GM18502 (cell line): ENCODE measurements at regions not wholly inside any gene's neighbourhood (a gene's known extent, or its start where the extent isn't known, plus 50 kb on each side); places are given as distances from the start of the nearest gene placed in this dataset.
A peak's percentile ranks its signal among the peaks of the same experiment; 100 is the strongest.
"Not testable (repeated sequence)": the region's sequence is repeated elsewhere in the genome, so short reads cannot be mapped to it uniquely, and the experiment has no call there.

Experiments used
- ATAC-seq: cut with Tn5 transposase; IDR thresholded peaks from one replicate; pipeline ENCODE4 v1.9.1; 2021; ENCODE audit warnings: mild to moderate bottlenecking; ENCODE audit not compliant: unreplicated experiment, poor library complexity

DNA sequence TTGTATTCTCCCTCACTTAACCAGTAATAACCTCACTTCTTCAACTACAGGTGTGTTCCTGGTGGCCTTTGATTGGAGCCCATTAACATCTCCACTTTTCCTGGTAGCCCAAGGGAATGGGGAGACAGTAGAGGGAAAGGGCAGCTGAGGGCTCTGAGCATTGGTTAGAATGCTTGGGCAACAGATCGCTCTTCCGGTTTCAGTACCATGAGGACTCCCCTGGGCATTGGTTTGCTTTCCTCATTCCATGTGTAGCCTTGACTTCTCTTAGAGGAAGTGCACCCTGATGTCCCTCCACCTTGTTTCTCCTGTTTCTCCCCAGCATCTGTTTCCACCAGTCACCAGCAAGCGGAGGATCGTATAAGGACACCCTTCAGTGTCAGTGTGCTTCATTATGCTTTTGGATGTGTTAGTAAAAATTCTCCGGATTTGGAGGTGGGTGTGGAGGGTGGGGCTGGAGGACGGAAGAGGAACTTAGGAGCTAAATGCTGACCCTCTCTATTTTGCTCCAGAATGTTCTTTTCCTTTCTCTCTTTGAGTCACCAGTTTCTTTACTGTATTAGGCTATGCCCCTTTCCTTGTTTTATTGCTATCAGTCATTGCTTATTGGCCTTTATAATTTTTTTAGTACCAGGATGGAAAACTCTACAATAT lies 50.6 kb upstream of the ZNG1B start:
- not testable (repeated sequence) for ATAC-seq

DNA sequence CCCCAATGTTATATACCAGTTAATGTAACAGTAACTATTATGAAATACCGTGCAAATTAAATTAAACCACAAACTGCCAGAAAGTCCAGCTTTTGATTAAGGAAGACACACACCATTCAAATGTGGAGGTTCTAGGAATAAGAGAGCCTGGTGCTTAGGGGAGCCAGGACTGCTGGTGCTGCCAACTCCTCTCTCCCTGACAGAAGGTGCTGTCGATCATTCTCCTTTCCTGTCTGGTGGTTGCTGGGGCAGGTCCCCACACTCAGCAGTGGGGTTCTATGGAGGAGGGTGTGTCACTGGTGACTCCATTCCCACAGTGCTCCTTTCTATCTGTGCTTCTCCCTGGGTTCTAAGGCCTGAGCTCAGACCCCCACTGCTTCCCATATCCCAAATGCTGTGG lies 57.9 kb upstream of the ZNG1B start:
- not testable (repeated sequence) for ATAC-seq

DNA sequence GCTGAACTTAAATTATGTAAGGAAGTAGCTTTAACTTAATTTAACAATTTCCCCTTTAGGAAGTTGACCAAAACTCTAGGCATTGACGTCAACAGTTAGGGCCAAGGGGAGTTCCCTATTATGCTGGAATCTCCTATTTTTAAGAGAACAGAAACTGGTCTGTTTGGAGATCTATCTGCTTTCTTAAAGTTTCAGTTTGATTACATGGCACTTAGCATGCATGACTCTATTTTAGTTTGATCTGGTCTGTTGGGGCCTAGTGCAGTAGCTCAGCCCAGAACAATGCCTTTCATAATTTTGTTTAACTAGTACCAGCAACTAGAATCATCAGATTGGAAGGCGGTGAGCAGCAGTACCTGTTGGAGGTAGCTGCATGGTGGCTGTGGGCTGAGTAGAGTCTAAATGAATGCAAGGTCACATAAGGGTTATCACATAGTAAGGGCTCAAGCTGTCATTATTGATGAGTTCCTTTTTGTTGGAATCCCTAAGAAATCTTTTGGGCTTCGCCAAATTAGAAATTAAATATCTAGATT lies 60.5 kb upstream of the ZNG1B start:
- peak; percentile 93 for ATAC-seq

DNA sequence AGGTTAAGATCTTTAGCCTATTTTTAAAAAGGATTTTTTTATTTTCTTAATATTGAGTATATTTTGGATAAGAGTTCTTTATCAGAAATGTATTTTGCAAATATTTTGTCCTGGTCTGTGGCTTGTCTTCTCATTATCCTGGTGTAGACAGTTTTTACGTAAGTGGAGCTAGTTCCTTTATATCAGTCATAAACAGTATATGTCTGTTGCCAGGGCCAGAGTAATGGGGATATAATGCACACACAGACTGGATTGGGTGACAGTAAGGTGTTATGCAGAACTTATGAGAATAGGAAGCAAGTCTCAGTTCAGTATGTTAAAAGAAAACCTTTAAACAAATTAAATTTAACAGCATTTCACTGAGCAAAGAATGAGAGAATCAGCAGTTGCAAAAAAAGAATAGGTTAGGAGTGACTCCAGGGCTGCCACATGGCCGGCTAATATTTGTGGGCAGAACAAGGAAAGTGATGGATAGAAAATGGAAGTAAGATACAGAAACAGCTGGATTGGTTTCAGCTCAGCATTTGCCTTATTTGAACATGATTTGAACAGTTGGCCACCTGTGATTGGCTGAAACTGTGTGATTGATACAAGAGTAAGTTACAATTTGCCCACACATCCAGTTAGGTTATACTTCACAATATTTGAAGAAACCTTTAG lies 61.1 kb upstream of the ZNG1B start:
- ATAC-seq = peak; percentile 49

DNA sequence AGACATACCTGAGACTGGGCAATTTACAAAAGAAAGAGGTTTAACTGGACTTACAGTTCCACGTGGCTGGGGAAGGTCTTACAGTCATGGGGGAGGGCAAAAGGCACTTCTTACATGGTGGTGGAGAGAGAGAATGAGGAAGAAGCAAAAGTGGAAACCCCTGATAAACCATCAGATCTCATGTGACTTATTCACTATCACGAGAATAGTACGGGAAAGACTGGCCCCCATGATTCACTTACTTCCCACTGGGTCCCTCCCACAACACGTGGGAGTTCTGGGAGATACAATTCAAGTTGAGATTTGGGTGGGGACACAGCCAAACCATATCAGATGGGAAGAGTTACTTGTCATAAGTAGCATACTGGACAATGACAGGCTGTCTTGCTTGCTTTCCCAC lies 62.6 kb upstream of the ZNG1B start:
- not testable (repeated sequence) for ATAC-seq

DNA sequence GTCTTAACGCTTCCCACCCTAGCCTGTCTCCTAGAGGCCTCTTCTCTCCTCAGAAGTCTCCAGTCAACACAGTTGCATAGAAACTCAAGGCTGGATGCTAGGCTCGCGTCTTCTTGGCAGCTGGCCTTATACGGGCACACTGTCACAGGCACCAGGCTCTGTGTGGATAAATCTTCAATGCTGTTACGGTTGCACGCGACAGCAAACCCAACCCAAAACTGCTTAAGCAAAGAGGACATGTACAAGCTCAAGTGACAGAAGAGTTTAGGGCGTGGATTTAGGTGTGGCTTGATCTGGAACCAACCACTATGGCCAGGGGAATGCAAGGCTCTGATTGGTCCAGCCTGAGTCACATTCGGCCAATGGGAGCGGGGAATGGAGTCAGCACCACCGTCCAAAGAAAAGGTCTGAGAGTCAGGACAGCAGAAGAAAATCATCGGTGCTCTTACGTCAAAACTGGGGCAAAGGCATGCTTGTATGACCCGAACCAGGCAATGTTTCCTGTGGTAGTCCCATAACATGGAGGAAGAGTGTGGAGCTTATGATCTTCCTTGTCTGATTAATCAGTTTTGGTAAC lies 65.1 kb upstream of the ZNG1B start:
- not testable (repeated sequence) for ATAC-seq

DNA sequence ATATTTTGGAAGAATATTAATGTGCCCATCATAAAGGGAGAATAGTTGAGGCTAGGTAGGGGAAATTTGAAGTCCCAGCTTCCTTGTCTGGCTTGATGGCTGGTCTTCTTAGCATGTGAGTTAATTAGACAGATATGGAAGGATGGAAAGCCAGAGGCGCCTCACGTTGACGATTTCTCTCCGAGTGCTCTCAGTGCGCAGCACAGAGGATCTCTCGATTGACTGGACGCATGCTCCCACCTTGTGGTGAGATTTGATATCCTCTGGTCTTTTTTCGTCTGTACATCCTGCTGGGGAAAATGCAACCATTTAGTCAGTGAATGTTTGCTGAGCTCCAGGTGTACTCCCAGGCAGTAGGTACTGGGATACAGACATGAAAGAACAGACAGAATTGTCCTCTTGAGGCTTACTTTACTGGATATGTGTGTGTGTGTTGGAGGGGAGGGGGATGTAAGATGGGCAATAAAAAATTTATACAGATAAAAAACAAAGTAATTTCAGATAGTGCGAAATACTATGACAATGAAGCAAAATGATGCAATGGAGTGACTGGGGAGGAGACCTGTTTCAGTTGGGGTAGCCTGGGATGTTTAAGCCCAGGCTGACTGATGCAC lies 66.9 kb upstream of the ZNG1B start:
- ATAC-seq = peak; percentile 69

DNA sequence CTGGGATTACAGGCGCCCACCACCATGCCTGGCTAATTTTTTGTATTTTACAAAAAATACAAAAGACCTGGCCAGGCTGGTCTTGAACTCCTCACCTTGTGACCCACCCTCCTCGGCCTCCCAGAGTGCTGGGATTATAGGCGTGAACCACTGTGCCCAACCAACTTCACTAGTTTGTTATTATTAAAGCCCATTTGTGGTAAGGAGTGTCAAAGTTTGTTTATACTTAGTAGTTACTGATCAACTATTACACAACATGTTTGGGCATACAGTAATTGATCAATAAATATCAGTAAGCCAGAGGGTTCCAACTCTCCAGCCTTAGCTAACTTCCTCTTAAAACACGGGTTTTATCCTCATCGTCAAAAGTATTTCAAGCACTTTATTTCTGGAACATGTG lies 67.5 kb upstream of the ZNG1B start:
- no peak for ATAC-seq

DNA sequence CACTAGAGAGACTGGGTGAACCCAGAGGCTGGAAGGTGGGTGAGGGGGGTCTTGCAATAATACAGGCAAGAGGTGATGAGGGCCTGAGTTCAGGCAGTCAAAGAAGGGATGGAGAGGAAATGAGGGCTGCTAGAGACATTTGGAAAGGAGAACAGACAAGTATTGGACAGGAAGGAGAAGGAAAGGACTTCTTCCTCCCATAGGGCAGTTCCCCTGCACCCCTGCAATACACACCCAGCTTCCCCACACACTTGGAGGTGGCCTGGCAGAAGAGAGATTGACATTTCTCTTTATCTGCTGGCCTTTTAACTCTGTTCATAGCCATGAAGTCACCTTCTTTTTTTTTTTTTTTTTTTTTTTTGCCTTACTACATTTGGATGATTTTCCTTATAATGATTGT lies 68.9 kb upstream of the ZNG1B start:
- ATAC-seq = not testable (repeated sequence)

DNA sequence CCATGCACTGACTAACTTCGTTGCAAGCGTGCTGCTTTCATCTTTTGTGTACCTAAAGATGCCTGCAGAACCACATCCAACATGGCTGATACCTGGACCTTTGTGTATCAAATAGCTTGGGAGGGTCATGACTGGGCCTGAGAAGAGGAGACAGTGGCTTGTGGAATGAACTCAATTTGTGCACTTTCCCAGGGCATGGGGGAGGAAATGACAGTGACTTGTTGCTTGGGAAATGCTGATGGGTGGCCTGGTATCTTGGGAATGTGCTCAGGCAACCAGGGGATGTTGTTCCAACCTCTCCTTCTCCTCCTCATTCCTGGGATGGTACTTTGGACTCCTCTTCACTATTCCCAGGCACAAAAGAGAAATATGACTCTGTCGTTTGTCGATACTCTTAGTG lies 70.7 kb upstream of the ZNG1B start:
- ATAC-seq = not testable (repeated sequence)

DNA sequence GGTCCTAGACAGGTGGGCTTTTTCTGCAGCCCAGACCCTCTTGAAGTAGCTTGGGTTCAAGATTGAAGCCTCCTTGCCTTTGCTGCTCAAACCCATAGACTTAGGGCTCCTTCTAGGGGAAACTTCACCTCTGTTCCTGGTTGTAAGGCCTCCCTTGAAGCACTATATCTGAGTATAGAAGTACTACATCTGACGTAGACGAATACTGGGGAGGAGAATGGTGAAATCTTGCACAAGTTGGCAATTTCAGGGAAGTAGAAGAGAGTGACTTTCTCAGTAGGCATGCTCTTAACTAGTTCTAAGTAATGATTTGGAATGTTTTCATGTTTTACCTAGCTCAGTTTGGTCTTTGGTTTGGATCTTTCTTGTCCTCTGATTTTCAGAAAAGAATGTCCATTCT lies 71.7 kb upstream of the ZNG1B start:
- not testable (repeated sequence) for ATAC-seq

DNA sequence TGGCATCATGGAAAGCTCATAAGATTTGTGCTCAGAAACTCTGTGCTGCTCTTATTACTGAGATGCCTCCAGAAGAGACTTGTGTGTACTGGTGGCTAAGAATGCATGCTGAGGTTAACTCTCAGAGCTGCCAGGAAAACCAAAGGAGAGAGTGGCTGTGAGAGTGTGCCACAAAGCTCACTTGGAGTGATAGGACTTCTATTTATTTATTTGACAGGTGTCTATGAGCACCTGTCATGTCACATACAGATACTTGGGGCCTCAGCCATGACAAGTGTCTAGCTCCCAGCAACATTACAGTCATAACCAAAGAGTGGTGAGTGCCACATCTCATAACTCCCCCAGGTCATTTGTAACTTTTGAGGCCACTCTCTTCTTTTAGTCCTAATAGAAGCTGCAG lies 72.2 kb upstream of the ZNG1B start:
- ATAC-seq = not testable (repeated sequence)

DNA sequence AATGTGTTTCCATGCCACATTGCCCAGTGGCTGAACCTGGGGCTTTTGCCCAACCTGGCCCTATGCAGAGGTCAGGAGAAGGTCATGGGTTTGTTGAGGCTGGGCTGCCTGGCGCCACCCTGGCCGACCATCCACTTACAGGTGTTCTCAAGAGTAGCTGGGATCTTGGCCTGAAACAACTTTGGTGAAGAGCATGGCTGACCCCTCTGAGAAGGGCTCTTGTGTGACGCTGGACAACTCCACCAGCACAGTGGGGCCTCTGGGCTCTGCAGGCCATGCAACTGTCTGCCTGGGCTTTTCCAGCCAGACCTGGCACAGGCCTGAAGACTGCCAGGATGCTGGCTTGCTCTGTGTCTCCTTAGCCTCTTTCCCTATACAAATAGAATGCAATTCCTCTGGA lies 76.4 kb upstream of the ZNG1B start:
- no peak for ATAC-seq

DNA sequence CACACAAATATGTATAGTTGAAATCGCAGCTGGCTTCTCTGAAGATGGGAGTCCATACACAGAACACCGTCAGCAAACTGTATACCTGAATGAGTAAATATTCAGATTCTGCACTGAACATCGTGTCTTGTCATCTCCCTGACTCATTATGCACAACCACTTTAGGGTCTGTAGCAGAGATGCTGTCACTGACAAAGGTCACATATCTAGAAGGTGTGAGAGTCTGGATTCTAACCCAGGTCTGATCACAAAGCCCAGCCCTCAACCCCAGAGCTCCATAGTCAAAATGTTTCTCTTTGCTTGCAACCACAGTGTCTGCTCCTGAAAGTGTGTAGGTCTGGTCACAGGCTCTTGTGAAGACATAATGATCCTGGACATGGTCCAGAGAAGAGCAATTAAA lies 78.3 kb upstream of the PAX8 start:
- no peak for ATAC-seq

DNA sequence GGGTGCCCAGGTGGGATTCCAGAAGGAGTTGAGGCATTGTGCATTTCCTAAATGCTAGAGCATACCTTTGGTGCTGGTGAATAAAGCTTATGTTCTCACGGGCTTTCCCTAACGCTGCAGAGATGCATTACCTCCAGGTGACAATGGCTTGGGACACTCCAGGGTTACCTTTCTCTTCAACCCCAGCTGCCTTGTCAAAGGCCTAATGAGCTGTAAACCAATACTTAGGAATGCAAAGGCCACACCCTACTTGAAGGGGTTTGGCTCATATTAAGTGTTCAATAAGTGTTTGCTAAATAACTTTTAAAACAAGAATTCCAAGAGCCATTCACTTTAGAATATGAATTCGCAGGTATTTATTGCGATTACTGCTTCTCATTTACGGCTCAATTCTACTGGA lies 77.6 kb upstream of the PAX8 start:
- not testable (repeated sequence) for ATAC-seq

DNA sequence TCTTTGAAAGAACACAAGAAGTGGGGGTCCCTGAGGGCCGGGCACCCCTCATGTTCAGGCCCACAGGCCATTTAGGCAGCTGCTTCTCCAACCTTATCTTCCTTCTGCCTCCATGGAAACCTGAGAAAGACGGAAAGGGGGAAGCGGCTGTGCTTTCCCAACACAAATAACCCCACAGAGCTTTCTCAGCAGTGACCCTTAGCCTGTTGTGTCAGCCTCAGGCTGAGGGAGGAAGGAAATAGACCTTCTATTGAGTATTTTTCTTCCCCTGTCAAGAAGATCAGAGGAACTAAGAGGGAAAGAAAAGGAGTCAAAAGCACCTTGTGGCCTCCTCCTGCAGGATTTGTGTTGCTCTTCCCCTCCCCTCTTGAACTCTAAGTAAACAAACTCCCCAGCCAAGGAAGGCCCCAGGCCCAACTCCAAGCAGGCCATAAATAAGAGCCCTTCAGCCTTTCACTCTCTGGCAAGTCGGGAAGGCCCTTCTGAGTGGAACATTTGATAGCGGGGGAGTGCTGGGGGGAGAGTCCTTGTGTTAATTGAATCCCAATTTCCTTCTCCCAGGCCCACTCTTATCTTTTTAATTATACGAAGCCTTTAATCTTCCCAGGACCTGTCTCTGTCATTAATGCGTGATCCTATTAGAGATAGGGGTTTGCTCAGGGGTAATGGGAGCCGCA lies 76.8 kb upstream of the PAX8 start:
- ATAC-seq = not testable (repeated sequence)

DNA sequence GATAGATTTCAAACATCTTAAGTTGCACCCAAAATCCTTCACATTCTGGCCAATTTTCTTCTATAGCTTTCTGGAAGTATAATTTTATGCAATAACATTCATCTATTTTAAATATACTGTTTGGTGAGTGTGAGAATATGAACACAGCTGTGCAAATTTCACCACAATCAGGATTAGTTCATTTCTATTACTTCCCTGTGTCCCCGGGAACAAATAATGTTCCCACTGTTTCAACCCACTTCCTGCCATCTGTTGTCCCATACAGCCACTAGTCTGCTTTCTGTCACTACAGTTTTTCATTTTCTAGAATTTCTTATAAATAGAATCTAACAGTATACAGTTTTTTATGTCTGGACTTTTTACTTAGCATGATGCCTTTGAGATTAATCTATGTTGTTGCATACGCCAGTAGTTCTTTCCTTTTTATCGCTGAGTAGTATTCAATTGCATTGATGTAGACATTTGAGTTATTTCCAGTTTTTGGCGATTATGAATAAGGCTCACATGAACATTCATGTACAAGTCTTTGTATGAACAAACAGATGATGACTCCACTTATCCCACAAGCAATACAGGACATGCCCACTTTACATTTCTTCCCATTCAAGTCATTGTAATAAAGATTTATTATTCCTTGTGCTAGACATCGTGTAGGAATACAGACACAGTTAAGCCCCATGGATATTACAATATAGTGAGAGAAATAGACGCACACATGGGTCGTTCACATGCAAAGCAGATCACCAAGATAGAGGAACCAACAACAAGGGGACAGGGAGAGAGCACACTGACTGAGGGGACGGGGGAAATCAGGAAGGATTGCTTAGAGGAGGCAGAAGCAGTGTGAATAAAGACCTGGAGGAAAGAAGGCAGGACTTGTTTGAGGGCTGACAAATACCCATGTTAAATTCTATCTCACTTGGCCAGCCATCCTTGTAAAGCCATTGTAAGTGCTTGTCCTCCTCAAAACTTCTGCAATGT lies 72.9 kb upstream of the PAX8 start:
- no peak for ATAC-seq

DNA sequence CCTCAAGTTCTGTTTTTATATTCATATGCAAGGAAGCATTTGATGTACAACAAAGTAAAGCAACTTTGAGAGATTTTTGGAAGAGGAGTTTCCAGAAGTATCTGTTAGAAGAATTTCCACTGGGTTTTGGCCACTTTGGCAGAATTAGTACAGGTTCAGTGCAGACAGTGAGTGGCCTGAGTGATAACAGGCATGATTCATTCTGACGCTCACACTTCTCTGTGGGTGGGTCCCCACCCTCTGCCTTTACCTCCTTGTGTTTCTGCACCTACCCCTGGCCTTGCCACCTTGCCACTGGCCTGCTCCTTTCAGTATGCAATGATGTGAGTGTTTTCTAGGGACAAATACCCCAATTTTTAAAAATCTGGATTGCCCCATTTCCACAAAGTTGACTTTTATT lies 65.1 kb upstream of the PAX8 start:
- ATAC-seq = not testable (repeated sequence)

DNA sequence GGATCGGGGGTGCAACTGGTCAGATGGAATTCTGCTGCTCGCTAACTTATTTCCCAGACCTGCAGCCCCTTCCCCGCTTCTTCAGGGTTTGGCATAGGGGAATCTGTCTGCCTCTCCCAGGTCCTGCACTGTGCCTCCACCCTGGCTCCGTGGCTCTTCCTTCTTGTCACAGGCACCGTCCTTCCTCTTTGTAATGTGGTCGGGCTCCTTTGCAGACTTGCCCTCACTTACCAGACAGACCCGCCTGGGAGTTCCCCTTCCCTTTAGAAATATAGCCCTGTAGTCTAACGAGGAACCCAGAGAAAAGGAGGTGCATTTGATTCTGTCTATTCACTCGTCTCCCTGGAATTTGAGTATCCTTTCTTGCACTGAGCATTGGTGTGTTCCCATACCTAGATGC lies 63.9 kb upstream of the PAX8 start:
- no peak for ATAC-seq
